HUES48 (cell line): ENCODE measurements at regions not wholly inside any gene's neighbourhood (a gene's known extent, or its start where the extent isn't known, plus 50 kb on each side); places are given as distances from the start of the nearest gene placed in this dataset.

ENCODE experiments used
- H3K27ac ChIP-seq: one replicate; pipeline ENCODE4 v1.7.0; 2013; ENCODE audit warnings: low read depth, low read length, inconsistent platforms
- H3K27me3 ChIP-seq: 2 replicates; pipeline ENCODE4 v1.6.1; 2013; ENCODE audit warnings: mild to moderate bottlenecking, low read length; ENCODE audit not compliant: control insufficient read depth, insufficient read depth
- H3K36me3 ChIP-seq: 2 replicates; pipeline ENCODE4 v1.6.1; 2013; ENCODE audit warnings: low read length; ENCODE audit not compliant: control insufficient read depth, insufficient read depth
- H3K4me1 ChIP-seq: 2 replicates; pipeline ENCODE4 v1.6.1; 2013; ENCODE audit warnings: mild to moderate bottlenecking, low read length; ENCODE audit not compliant: control insufficient read depth, insufficient read depth
- H3K4me3 ChIP-seq: 2 replicates; pipeline ENCODE4 v1.5.1; 2013; ENCODE audit warnings: mild to moderate bottlenecking, low read depth, low read length
- H3K9ac ChIP-seq: 2 replicates; pipeline ENCODE4 v1.6.1; 2013; ENCODE audit warnings: mild to moderate bottlenecking, low read depth, low read length, moderate library complexity
- H3K9me3 ChIP-seq: 2 replicates; pipeline ENCODE4 v1.6.1; 2013; ENCODE audit warnings: low read length; ENCODE audit not compliant: control insufficient read depth, insufficient read depth

DNA sequence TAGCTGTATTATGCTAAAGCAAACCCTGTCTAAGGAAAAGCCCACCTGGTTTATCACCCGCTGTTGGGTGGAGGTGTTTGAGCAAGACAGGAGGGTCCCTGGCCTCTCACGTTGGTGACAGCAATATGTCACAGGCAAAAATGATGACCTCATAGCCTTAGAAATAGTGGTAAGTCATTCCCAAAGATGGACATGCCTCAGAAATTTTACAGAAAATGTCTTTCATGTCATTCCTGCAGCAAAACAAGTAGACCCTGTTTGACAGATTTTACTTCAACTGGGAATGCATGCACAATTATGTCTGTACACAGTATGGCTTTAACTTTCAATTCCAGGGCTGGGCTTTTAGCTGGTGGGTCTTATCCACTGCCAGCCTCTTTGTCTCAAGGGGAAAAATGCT, 362.3 kb upstream of the C2CD4B start:
- H3K27me3 ChIP-seq: no peaks in the 10 kb centered on the region
- H3K27ac ChIP-seq: no peak overlapping the region
- no peak overlapping the region for H3K4me3 ChIP-seq
- H3K36me3 ChIP-seq: no peaks in the 10 kb centered on the region
- peaks cover 7% of the 10 kb centered on the region for H3K4me1 ChIP-seq
- no peaks in the 10 kb centered on the region for H3K9me3 ChIP-seq
- no peak overlapping the region for H3K9ac ChIP-seq

GRCh38 chr15:62528505-62528904, 363.4 kb upstream of the C2CD4B start:
- no peak overlapping the region for H3K9ac ChIP-seq
- H3K4me3 ChIP-seq: no peak overlapping the region
- no peaks in the 10 kb centered on the region for H3K27me3 ChIP-seq
- no peak overlapping the region for H3K27ac ChIP-seq
- H3K9me3 ChIP-seq: no peaks in the 10 kb centered on the region
- no peaks in the 10 kb centered on the region for H3K4me1 ChIP-seq
- no peaks in the 10 kb centered on the region for H3K36me3 ChIP-seq

- Histone ChIP-seq H3K27ac (no peak overlapping the region), H3K9me3 (no peaks in the 10 kb centered on the region), H3K4me3 (no peak overlapping the region), H3K9ac (no peak overlapping the region), H3K27me3 (no peaks in the 10 kb centered on the region), H3K4me1 (no peaks in the 10 kb centered on the region), H3K36me3 (no peaks in the 10 kb centered on the region)
Measured at GRCh38 chr15:62532367-62532766, 367.3 kb upstream of the C2CD4B start.

DNA sequence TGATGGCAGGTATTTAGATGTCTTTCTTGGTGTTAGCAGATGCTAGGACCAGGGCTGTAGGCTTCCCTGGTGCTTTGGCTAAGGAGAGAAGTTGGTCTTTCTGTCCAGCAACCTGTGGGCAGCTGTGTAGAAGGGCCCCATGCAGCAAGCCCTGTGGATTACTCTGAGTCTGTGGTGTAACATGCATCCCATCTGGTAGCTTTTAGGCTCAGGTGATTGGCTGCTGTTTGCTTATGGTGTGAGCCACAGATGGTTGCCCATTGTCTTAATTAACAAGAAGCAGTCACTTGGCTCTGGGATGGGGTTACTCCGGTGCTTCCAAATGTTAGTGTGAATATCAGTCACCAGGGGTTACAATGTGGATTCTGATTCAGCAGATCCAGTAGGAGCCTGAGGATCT, 368.6 kb upstream of the C2CD4B start:
- Histone ChIP-seq H3K9me3 (no peaks in the 10 kb centered on the region), H3K27ac (no peak overlapping the region), H3K9ac (no peak overlapping the region), H3K27me3 (no peaks in the 10 kb centered on the region), H3K4me3 (no peak overlapping the region), H3K4me1 (no peaks in the 10 kb centered on the region), H3K36me3 (no peaks in the 10 kb centered on the region)

- Histone ChIP-seq H3K4me3 (no peak overlapping the region), H3K27ac (no peak overlapping the region), H3K27me3 (no peaks in the 10 kb centered on the region), H3K4me1 (no peaks in the 10 kb centered on the region), H3K9ac (no peak overlapping the region), H3K9me3 (no peaks in the 10 kb centered on the region), H3K36me3 (no peaks in the 10 kb centered on the region)
Measured at GRCh38 chr15:62534996-62535395, 369.9 kb upstream of the C2CD4B start.

GRCh38 chr15:62539236-62539635, 374.2 kb upstream of the C2CD4B start:
- Histone ChIP-seq H3K9ac (no peak overlapping the region), H3K36me3 (no peaks in the 10 kb centered on the region), H3K4me1 (no peaks in the 10 kb centered on the region), H3K9me3 (no peaks in the 10 kb centered on the region), H3K27ac (no peak overlapping the region), H3K27me3 (no peaks in the 10 kb centered on the region), H3K4me3 (no peak overlapping the region)

DNA sequence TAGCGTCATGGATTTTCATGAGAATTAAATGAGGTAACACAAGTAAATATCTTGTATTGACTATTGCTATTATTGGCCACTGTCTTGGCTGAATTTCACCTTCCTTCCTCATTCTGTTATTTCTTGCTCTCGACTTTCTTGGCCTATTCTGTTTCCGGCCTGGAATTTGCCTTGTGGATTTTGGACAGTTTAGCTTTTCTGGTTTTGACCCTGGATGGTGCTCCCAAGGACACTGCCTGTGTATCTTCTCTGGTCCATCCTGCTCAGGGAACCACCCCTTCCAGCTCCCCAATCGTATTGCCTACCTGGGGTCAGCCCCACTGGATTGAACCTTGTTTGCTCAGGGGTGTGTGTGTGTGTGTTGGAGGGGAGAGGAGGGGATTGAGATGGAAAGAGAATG, 376.2 kb upstream of the C2CD4B start:
- no peak overlapping the region for H3K27ac ChIP-seq

GRCh38 chr15:62541846-62542245, 376.8 kb upstream of the C2CD4B start:
- Histone ChIP-seq H3K4me1 (no peaks in the 10 kb centered on the region), H3K27me3 (no peaks in the 10 kb centered on the region), H3K9me3 (no peaks in the 10 kb centered on the region), H3K36me3 (no peaks in the 10 kb centered on the region), H3K4me3 (no peak overlapping the region), H3K27ac (no peak overlapping the region), H3K9ac (no peak overlapping the region)

More for the DNA sequence above, 376.2 kb upstream of the C2CD4B start:
- Histone ChIP-seq H3K4me1 (no peaks in the 10 kb centered on the region), H3K27me3 (no peaks in the 10 kb centered on the region), H3K9me3 (no peaks in the 10 kb centered on the region), H3K9ac (no peak overlapping the region), H3K36me3 (no peaks in the 10 kb centered on the region), H3K4me3 (no peak overlapping the region)

GRCh38 chr15:62544446-62544845, 379.4 kb upstream of the C2CD4B start:
- H3K4me3 ChIP-seq: no peak overlapping the region
- H3K9ac ChIP-seq: no peak overlapping the region
- H3K27ac ChIP-seq: no peak overlapping the region
- H3K27me3 ChIP-seq: no peaks in the 10 kb centered on the region
- no peaks in the 10 kb centered on the region for H3K9me3 ChIP-seq
- H3K4me1 ChIP-seq: no peaks in the 10 kb centered on the region
- no peaks in the 10 kb centered on the region for H3K36me3 ChIP-seq

DNA sequence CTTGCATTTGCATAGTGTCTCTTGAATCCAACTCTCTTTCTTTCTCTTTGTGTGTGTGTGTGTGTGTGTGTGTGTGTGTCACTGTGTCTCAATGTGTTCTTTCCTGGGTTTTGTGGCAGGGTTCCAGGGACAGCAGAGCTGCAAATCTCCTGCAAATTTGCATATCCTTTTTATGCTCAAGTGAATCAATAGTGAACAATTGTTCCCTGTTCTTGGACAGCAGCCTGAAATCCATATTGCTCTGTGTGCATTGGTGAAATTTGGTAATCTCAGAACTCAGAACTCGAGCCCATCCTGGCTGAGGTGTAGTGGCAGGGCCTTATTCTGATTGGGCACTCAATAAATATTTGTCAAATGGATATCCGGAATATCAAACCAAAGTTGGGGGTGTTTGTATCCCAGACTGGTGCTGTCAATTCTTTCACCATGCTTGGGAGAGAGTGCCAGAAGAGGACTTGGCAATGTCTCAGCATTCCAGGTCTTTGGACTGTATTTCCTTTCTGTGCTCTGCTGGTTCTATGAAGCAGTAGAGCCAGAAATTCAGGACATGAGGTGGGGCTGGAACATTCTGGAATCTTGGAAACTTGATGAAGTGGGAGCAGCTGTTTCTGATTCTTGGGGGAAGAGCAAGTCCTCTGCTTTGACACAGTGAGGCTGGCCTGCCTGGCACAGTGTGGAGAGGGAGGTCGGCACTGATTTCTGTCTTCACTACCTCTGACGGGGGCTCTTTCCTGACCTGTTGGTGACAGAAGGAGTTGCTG, 380.6 kb upstream of the C2CD4B start:
- Histone ChIP-seq H3K4me3 (no peak overlapping the region), H3K27me3 (no peaks in the 10 kb centered on the region), H3K36me3 (no peaks in the 10 kb centered on the region), H3K4me1 (no peaks in the 10 kb centered on the region), H3K9me3 (no peaks in the 10 kb centered on the region), H3K27ac (no peak overlapping the region), H3K9ac (no peak overlapping the region)

DNA sequence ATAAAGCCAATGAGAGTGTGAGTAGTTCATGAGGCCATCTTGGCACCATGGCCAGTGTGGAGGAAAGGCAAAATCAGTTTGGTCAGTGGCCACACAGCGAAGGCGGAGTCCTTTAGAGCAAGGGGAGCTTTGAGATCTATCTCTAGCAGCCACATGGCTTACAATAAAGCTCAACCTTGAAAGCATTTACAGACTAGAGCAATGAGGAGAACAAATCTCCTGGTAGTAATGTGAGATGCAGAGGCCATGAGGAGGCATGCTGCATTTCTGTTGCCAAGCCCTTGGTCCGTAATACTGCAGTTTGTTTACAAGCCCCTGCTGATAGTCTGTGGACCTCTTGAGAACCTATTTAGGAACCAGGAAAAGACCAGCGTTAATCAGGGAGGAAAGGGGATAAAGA, 381.5 kb upstream of the C2CD4B start:
- Histone ChIP-seq H3K4me1 (no peaks in the 10 kb centered on the region), H3K36me3 (no peaks in the 10 kb centered on the region), H3K4me3 (no peak overlapping the region), H3K9ac (no peak overlapping the region), H3K9me3 (no peaks in the 10 kb centered on the region), H3K27me3 (no peaks in the 10 kb centered on the region), H3K27ac (no peak overlapping the region)
